Nephron progenitor cell (in vitro differentiated cells): ENCODE measurements at regions not wholly inside any gene's neighbourhood (a gene's known extent, or its start where the extent isn't known, plus 50 kb on each side); places are given as distances from the start of the nearest gene placed in this dataset.

Source experiments
- DNase-seq: peaks from one replicate; pipeline ENCODE4 v3.0.0; 2021
- H3K27ac Mint-ChIP-seq: 2 replicates; pipeline ENCODE4 v1.8.0; 2021; ENCODE audit warnings: mild to moderate bottlenecking, moderate library complexity, mixed read lengths
- H3K27me3 Mint-ChIP-seq: 2 replicates; pipeline ENCODE4 v1.8.0; 2021; ENCODE audit warnings: mild to moderate bottlenecking, low read depth, mixed read lengths; ENCODE audit not compliant: poor library complexity
- H3K36me3 Mint-ChIP-seq: 2 replicates; pipeline ENCODE4 v1.8.0; 2021; ENCODE audit warnings: low read depth, mixed read lengths
- H3K4me1 Mint-ChIP-seq: 2 replicates; pipeline ENCODE4 v1.8.0; 2021; ENCODE audit warnings: mixed read lengths
- H3K4me3 Mint-ChIP-seq: 2 replicates; pipeline ENCODE4 v1.8.0; 2021; ENCODE audit warnings: mild to moderate bottlenecking, moderate library complexity, mixed read lengths
- H3K9me3 Mint-ChIP-seq: 2 replicates; pipeline ENCODE4 v1.8.0; 2021; ENCODE audit warnings: mild to moderate bottlenecking, moderate library complexity, mixed read lengths
- CTCF ChIP-seq: fragments of 200-600 bp; sonication (generic); IDR thresholded peaks from 2 replicates; pipeline ENCODE4 v1.5.0; 2021; ENCODE audit warnings: antibody characterized with exemption

GRCh38 chr18:40037356-40037755 is 1917.7 kb upstream of the PIK3C3 start:
- Mint-ChIP-seq H3K4me1 (peaks cover 32% of the 10 kb centered on the region), H3K9me3 (no peaks in the 10 kb centered on the region), H3K4me3 (no peak overlapping the region), H3K27me3 (peaks cover 3% of the 10 kb centered on the region), H3K36me3 (no peaks in the 10 kb centered on the region), H3K27ac (no peak overlapping the region)
- TF ChIP-seq CTCF, result no peak
- no peak for DNase-seq

- Mint-ChIP-seq H3K4me3 (no peak overlapping the region), H3K9me3 (no peaks in the 10 kb centered on the region), H3K36me3 (no peaks in the 10 kb centered on the region), H3K27me3 (peaks cover 3% of the 10 kb centered on the region), H3K4me1 (peaks cover 27% of the 10 kb centered on the region), H3K27ac (no peak overlapping the region)
- TF ChIP-seq CTCF, result no peak
- no peak for DNase-seq
Measured at GRCh38 chr18:40036861-40037260, 1918.2 kb upstream of the PIK3C3 start.

GRCh38 chr18:40035966-40036365 is 1919.1 kb upstream of the PIK3C3 start:
- no peak for TF ChIP-seq CTCF
- no peaks in the 10 kb centered on the region for H3K9me3 Mint-ChIP-seq
- H3K27ac Mint-ChIP-seq, result no peak overlapping the region
- peaks cover 3% of the 10 kb centered on the region for H3K27me3 Mint-ChIP-seq
- no peak for DNase-seq
- H3K4me1 Mint-ChIP-seq, result peaks cover 18% of the 10 kb centered on the region
- H3K4me3 Mint-ChIP-seq, result no peak overlapping the region
- H3K36me3 Mint-ChIP-seq, result no peaks in the 10 kb centered on the region

GRCh38 chr18:40032076-40032475 is 1923.0 kb upstream of the PIK3C3 start:
- TF ChIP-seq CTCF, result no peak
- H3K4me1 Mint-ChIP-seq, result no peaks in the 10 kb centered on the region
- no peak overlapping the region for H3K4me3 Mint-ChIP-seq
- H3K27ac Mint-ChIP-seq, result no peak overlapping the region
- no peak for DNase-seq
- H3K27me3 Mint-ChIP-seq, result peaks cover 3% of the 10 kb centered on the region
- H3K36me3 Mint-ChIP-seq, result no peaks in the 10 kb centered on the region
- peaks cover 7% of the 10 kb centered on the region for H3K9me3 Mint-ChIP-seq

- no peak for DNase-seq
- Mint-ChIP-seq H3K4me1 (no peaks in the 10 kb centered on the region), H3K27me3 (peaks cover 3% of the 10 kb centered on the region), H3K4me3 (no peak overlapping the region), H3K36me3 (no peaks in the 10 kb centered on the region), H3K9me3 (peaks cover 7% of the 10 kb centered on the region), H3K27ac (no peak overlapping the region)
- TF ChIP-seq CTCF, result no peak
Measured at GRCh38 chr18:40031435-40031834, 1923.6 kb upstream of the PIK3C3 start.

- no peak for TF ChIP-seq CTCF
- no peak for DNase-seq
- Mint-ChIP-seq H3K27me3 (no peaks in the 10 kb centered on the region), H3K36me3 (no peaks in the 10 kb centered on the region), H3K27ac (no peak overlapping the region), H3K9me3 (no peaks in the 10 kb centered on the region), H3K4me3 (no peak overlapping the region), H3K4me1 (peaks cover 43% of the 10 kb centered on the region)
Measured at GRCh38 chr18:40019797-40020392, 1935.1 kb upstream of the PIK3C3 start.
